HFFc6 (cell line): ENCODE measurements at regions not wholly inside any gene's neighbourhood (a gene's known extent, or its start where the extent isn't known, plus 50 kb on each side); places are given as distances from the start of the nearest gene placed in this dataset.

Source experiments
- DNase-seq: peaks from one replicate; pipeline ENCODE4 v3.0.0-alpha.2; 2018
- H3K27ac Mint-ChIP-seq: 2 replicates; pipeline ENCODE4 v1.8.0; 2020; ENCODE audit warnings: mild to moderate bottlenecking, mixed read lengths
- H3K27me3 Mint-ChIP-seq: 2 replicates; pipeline ENCODE4 v1.8.0; 2021; ENCODE audit warnings: mild to moderate bottlenecking, moderate library complexity, mixed read lengths; ENCODE audit not compliant: insufficient read depth
- H3K36me3 Mint-ChIP-seq: 2 replicates; pipeline ENCODE4 v1.8.0; 2021; ENCODE audit warnings: low read depth, mixed read lengths
- H3K4me1 Mint-ChIP-seq: 2 replicates; pipeline ENCODE4 v1.8.0; 2020; ENCODE audit warnings: low read depth, mixed read lengths
- H3K4me3 Mint-ChIP-seq: 2 replicates; pipeline ENCODE4 v1.8.0; 2020; ENCODE audit warnings: mild to moderate bottlenecking, moderate library complexity, mixed read lengths
- H3K9me3 Mint-ChIP-seq: 2 replicates; pipeline ENCODE4 v1.8.0; 2020; ENCODE audit warnings: mild to moderate bottlenecking, mixed read lengths
- CTCF ChIP-seq: fragments of 200-600 bp; sonication (generic); IDR thresholded peaks from 2 replicates; pipeline ENCODE4 v1.5.0; 2021; ENCODE audit warnings: antibody characterized with exemption, mild to moderate bottlenecking

DNA sequence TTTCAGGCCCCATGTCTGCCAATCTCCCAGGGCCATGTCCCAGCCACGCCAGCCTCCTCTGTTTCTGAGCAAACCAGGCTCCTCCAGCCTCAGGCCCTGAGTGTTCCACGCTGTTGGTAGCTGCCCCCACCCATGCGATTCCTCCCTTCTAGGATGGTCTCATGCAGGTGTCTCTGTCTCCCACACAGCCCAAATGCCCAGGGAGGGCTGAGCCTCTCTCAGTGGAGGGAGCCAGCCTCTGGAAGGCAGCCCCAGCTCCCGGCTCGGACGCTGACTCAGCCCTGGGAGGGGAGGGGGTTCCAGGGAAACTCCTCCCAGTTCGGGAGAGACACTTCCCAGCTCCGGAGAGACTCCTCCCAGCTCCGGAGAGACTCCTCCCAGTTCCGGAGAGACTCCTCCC lies 122.9 kb upstream of the AFDN start:
- peaks cover 5% of the 10 kb centered on the region; the same call in 1 of the 2 replicates for H3K36me3 Mint-ChIP-seq
- no peaks in the 10 kb centered on the region for H3K4me1 Mint-ChIP-seq
- H3K27me3 Mint-ChIP-seq, result no peaks in the 10 kb centered on the region
- peaks cover 23% of the 10 kb centered on the region for H3K9me3 Mint-ChIP-seq
- no peak overlapping the region for H3K27ac Mint-ChIP-seq
- TF ChIP-seq CTCF, result no peak
- no peak overlapping the region for H3K4me3 Mint-ChIP-seq
- DNase-seq, result no peak

DNA sequence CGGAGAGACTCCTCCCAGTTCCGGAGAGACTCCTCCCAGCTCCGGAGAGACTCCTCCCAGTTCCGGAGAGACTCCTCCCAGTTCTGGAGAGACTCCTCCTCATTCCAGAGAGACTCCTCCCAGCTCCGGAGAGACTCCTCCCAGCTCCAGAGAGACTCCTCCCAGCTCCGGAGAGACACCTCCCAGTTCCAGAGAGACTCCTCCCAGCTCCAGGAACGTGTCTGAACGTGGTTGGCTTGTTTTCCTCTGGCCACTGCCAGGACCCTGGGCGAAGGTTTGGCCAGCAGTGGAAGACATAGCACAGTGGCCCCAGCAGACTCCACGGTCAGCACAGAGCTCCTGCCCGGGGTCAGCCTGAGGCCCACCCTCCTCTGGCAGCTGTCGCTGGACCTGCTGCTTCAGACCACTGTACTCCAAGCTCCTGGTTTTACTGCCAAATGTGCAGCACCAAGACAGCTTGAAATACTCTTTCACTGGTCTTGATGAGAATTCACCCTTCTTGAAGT lies 122.3 kb upstream of the AFDN start:
- H3K36me3 Mint-ChIP-seq, result peaks cover 5% of the 10 kb centered on the region; the same call in 1 of the 2 replicates
- no peak overlapping the region for H3K27ac Mint-ChIP-seq
- no peaks in the 10 kb centered on the region for H3K4me1 Mint-ChIP-seq
- no peak overlapping the region for H3K4me3 Mint-ChIP-seq
- no peak for TF ChIP-seq CTCF
- no peak for DNase-seq
- peaks cover 2% of the 10 kb centered on the region; the same call in 1 of the 2 replicates for H3K27me3 Mint-ChIP-seq
- peaks cover 27% of the 10 kb centered on the region for H3K9me3 Mint-ChIP-seq

- no peak for DNase-seq
- TF ChIP-seq CTCF, result no peak
- Mint-ChIP-seq H3K4me3 (no peak overlapping the region), H3K4me1 (no peaks in the 10 kb centered on the region), H3K27me3 (peaks cover 2% of the 10 kb centered on the region; the same call in 1 of the 2 replicates), H3K27ac (no peak overlapping the region), H3K9me3 (peaks cover 26% of the 10 kb centered on the region), H3K36me3 (peaks cover 5% of the 10 kb centered on the region; the same call in 1 of the 2 replicates)
These were observed 121.4 kb upstream of the AFDN start for GRCh38 chr6:167705211-167705750.

DNA sequence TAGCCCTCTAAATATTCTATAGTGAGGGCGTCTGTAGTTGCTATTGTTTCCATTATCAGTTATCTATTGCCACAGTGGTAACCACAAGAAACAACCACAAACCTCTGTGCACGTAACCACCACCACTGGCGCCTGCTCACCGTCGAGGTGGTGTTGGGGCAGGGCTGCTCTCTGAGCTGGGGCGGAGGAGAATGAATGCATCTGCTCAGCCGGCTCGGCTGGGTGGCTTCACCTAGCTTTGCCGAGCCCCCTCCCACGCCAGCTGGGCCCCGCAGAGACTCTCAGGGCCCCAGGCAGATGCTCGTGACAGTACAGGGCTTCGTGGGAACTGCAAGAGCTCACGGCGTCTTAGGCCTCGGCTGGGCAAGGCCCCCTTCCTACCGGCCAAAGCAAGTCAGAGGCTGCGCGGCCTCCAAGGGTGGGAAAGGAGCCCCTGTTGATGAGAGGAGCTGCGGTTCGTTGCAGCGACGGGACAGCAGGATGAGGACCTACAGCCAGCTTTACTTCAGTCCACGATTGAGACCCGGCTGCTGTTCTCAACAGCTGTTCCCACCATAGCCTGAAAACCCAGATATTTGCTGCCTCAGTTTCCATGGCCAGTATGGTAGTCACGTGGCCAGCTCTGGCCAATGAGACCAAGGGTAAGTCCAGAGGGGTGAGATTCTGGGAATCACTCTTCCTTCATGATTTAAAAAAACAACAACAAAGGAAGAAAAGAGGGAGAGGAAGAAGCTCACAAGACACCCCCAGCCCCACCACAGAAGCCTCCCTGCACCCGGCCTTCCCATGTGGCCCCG lies 120.2 kb upstream of the AFDN start:
- Mint-ChIP-seq H3K27me3 (peaks cover 2% of the 10 kb centered on the region; the same call in 1 of the 2 replicates), H3K4me1 (no peaks in the 10 kb centered on the region), H3K4me3 (no peak overlapping the region), H3K36me3 (peaks cover 8% of the 10 kb centered on the region; the same call in 1 of the 2 replicates), H3K9me3 (peaks cover 31% of the 10 kb centered on the region), H3K27ac (no peak overlapping the region)
- DNase-seq, result no peak
- TF ChIP-seq CTCF, result no peak

- Mint-ChIP-seq H3K27ac (no peak overlapping the region), H3K36me3 (peaks cover 8% of the 10 kb centered on the region; the same call in 1 of the 2 replicates), H3K9me3 (peaks cover 37% of the 10 kb centered on the region), H3K27me3 (peaks cover 2% of the 10 kb centered on the region; the same call in 1 of the 2 replicates), H3K4me3 (no peak overlapping the region), H3K4me1 (no peaks in the 10 kb centered on the region)
- DNase-seq, result no peak
- no peak for TF ChIP-seq CTCF
These were observed 118.8 kb upstream of the AFDN start for GRCh38 chr6:167707686-167708500.
